ENCODE measurements at regions not wholly inside any gene's neighbourhood (a gene's known extent, or its start where the extent isn't known, plus 50 kb on each side); places are given as distances from the start of the nearest gene placed in this dataset.
"Not testable (repeated sequence)": the region's sequence is repeated elsewhere in the genome, so short reads cannot be mapped to it uniquely, and the experiment has no call there.

DNA sequence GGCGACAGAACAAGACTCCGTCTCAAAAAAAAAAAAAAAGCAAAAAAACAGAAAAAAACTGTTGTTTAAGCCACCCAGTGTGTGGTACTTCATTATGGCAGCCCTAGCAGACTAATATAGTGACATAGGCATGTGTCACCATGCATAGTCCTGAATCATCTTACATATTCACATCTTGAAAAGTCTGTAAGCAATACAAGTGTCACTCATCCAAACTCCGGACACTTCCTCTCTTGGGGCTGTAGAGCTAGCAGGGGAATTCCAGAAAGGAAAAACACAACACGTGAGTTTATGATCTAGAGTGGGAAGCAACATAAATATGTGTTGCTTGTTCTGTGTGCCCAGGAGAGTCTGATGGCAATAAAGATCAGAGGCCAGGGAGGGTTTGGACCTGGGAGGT, 81.6 kb upstream of the KCNE2 start:
- ATAC-seq, result no peak
- TF ChIP-seq, protein P1, sequence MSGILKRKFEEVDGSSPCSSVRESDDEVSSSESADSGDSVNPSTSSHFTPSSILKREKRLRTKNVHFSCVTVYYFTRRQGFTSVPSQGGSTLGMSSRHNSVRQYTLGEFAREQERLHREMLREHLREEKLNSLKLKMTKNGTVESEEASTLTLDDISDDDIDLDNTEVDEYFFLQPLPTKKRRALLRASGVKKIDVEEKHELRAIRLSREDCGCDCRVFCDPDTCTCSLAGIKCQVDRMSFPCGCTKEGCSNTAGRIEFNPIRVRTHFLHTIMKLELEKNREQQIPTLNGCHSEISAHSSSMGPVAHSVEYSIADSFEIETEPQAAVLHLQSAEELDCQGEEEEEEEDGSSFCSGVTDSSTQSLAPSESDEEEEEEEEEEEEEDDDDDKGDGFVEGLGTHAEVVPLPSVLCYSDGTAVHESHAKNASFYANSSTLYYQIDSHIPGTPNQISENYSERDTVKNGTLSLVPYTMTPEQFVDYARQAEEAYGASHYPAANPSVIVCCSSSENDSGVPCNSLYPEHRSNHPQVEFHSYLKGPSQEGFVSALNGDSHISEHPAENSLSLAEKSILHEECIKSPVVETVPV (CRISPR knock-in tag; IDR thresholded peaks at IDR 0.05), result no peak
- TF ChIP-seq ZFP3 (CRISPR knock-in tag; IDR thresholded peaks at IDR 0.05), result no peak
- no peak for TF ChIP-seq ZFP30 (CRISPR knock-in tag; IDR thresholded peaks at IDR 0.05)
- no peak for TF ChIP-seq ESRRG (CRISPR knock-in tag; IDR thresholded peaks at IDR 0.05)
- no peak for TF ChIP-seq TOX (CRISPR knock-in tag; IDR thresholded peaks at IDR 0.05; ENCODE audit: borderline replicate concordance)

DNA sequence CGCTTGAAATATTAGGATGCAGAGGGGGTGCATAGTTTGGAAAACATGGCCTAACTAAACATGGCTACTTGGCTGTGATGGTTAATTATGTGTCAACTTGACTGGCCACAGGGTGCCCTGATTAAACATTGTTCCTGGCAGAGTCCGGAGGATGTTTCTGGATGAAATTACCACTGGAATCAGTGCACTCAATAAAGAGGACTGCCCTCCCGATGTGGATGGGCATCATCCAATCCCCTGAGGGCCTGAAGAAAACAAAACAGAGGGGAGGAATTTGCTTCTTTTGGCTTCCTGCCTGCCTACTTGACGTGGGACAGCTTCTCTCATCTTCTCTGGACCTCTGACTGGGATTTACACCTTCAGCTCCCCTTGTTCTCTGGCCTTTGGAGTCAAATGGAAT, 79.1 kb upstream of the KCNE2 start:
- no peak for ATAC-seq
- TF ChIP-seq, protein P2, sequence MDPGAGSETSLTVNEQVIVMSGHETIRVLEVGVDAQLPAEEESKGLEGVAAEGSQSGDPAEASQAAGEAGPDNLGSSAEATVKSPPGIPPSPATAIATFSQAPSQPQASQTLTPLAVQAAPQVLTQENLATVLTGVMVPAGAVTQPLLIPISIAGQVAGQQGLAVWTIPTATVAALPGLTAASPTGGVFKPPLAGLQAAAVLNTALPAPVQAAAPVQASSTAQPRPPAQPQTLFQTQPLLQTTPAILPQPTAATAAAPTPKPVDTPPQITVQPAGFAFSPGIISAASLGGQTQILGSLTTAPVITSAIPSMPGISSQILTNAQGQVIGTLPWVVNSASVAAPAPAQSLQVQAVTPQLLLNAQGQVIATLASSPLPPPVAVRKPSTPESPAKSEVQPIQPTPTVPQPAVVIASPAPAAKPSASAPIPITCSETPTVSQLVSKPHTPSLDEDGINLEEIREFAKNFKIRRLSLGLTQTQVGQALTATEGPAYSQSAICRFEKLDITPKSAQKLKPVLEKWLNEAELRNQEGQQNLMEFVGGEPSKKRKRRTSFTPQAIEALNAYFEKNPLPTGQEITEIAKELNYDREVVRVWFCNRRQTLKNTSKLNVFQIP (CRISPR knock-in tag; IDR thresholded peaks at IDR 0.05; ENCODE audit: borderline replicate concordance, low read depth), result no peak
- TF ChIP-seq ZNF8 (CRISPR knock-in tag; IDR thresholded peaks at IDR 0.05) (no peak), ESRRG (CRISPR knock-in tag; IDR thresholded peaks at IDR 0.05) (no peak), ZNF70 (CRISPR knock-in tag; IDR thresholded peaks at IDR 0.05) (no peak), SNAI2 (CRISPR knock-in tag; IDR thresholded peaks at IDR 0.05) (no peak), ZC3H10 (CRISPR knock-in tag; IDR thresholded peaks at IDR 0.05) (no peak), TOX (CRISPR knock-in tag; IDR thresholded peaks at IDR 0.05; ENCODE audit: borderline replicate concordance) (no peak), ZNF565 (CRISPR knock-in tag; conservative IDR thresholded peaks at IDR 0.05; ENCODE audit: low read depth) (no peak), ISL1 (CRISPR knock-in tag; IDR thresholded peaks at IDR 0.05) (no peak), BACH2 (CRISPR knock-in tag; IDR thresholded peaks at IDR 0.05; ENCODE audit: borderline replicate concordance) (no peak), ZFP3 (CRISPR knock-in tag; IDR thresholded peaks at IDR 0.05) (no peak), OSR1 (CRISPR knock-in tag; IDR thresholded peaks at IDR 0.05) (no peak), PATZ1 (CRISPR knock-in tag; IDR thresholded peaks at IDR 0.05; ENCODE audit: borderline replicate concordance) (no peak), ARNTL (CRISPR knock-in tag; IDR thresholded peaks at IDR 0.05; ENCODE audit: borderline replicate concordance, low read depth) (no peak), ZFP30 (CRISPR knock-in tag; IDR thresholded peaks at IDR 0.05) (no peak), TCF4 (CRISPR knock-in tag; IDR thresholded peaks at IDR 0.05; ENCODE audit: borderline replicate concordance) (no peak), PPARA (CRISPR knock-in tag; IDR thresholded peaks at IDR 0.05; ENCODE audit: borderline replicate concordance) (no peak)
- TF ChIP-seq, protein P3, sequence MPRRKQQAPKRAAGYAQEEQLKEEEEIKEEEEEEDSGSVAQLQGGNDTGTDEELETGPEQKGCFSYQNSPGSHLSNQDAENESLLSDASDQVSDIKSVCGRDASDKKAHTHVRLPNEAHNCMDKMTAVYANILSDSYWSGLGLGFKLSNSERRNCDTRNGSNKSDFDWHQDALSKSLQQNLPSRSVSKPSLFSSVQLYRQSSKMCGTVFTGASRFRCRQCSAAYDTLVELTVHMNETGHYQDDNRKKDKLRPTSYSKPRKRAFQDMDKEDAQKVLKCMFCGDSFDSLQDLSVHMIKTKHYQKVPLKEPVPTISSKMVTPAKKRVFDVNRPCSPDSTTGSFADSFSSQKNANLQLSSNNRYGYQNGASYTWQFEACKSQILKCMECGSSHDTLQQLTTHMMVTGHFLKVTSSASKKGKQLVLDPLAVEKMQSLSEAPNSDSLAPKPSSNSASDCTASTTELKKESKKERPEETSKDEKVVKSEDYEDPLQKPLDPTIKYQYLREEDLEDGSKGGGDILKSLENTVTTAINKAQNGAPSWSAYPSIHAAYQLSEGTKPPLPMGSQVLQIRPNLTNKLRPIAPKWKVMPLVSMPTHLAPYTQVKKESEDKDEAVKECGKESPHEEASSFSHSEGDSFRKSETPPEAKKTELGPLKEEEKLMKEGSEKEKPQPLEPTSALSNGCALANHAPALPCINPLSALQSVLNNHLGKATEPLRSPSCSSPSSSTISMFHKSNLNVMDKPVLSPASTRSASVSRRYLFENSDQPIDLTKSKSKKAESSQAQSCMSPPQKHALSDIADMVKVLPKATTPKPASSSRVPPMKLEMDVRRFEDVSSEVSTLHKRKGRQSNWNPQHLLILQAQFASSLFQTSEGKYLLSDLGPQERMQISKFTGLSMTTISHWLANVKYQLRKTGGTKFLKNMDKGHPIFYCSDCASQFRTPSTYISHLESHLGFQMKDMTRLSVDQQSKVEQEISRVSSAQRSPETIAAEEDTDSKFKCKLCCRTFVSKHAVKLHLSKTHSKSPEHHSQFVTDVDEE (CRISPR knock-in tag; IDR thresholded peaks at IDR 0.05), result no peak
- TF ChIP-seq, protein P1 (CRISPR knock-in tag; IDR thresholded peaks at IDR 0.05), result no peak

DNA sequence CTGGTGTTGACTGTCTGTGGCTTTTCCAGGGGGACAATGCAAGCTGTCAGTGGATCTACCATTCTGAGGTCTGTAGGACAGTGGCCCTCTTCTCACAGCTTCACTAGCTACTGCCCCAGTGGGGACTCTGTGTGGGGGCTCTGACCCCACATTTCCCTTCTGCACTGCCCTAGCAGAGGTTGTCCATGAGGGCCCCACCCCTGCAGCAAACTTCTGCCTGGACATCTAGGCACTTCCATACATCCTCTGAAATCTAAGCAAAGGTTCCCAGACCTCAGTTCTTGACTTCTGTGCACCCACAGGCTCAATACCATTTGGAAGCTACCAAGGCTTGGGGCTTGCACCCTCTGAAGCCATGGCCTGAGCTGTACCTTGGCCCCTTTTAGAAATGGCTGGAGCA, 75.8 kb upstream of the KCNE2 start:
- ATAC-seq, result not testable (repeated sequence)

DNA sequence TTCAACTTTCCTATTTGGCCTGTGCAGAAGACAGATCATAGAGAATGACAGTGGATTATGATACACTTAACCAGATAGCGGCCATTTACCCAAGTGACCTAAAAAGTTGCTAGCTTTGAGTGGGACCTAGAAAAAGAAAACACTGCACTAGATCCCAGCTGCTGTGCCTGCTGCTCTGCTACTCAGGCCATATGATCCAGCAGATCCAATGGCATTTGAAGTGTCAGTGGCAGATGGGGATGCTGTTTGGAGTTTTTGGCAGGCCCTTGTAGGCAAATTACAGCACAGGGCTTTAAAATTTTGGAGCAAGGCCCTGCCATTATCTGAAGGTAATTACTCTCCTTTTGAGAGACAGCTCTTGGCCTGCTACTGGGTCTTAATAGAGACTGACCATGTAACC, 74.0 kb upstream of the KCNE2 start:
- TF ChIP-seq CREB5 (CRISPR knock-in tag; IDR thresholded peaks at IDR 0.05; ENCODE audit: low read depth) (no peak), TCF4 (CRISPR knock-in tag; IDR thresholded peaks at IDR 0.05; ENCODE audit: borderline replicate concordance) (no peak), ZFP30 (CRISPR knock-in tag; IDR thresholded peaks at IDR 0.05) (no peak), ARNTL (CRISPR knock-in tag; IDR thresholded peaks at IDR 0.05; ENCODE audit: borderline replicate concordance, low read depth) (no peak), ZNF70 (CRISPR knock-in tag; IDR thresholded peaks at IDR 0.05) (no peak)
- TF ChIP-seq, protein P2 (CRISPR knock-in tag; IDR thresholded peaks at IDR 0.05; ENCODE audit: borderline replicate concordance, low read depth), result no peak
- ATAC-seq, result no peak

Measured in SK-N-SH treated with all-trans-retinoic acid at 6 μM for 48 hours (cell line).